Breast epithelium (tissue), 3 donors: ENCODE measurements at regions not wholly inside any gene's neighbourhood (a gene's known extent, or its start where the extent isn't known, plus 50 kb on each side); places are given as distances from the start of the nearest gene placed in this dataset.

Experiments
- CTCF ChIP-seq, 3 donors: fragments of 450-650 bp; IDR thresholded peaks; one replicate each; pipeline ENCODE4 v1.5.1; 2016 to 2017; ENCODE audit warnings: antibody characterized with exemption in 3 of 3, mild to moderate bottlenecking in 3 of 3, moderate library complexity in 3 of 3
- POLR2A ChIP-seq: fragments of 450-650 bp; IDR thresholded peaks from one replicate; pipeline ENCODE4 v1.6.1; 2016; ENCODE audit warnings: antibody characterized with exemption, mild to moderate bottlenecking, moderate library complexity
- POLR2AphosphoS5 ChIP-seq, 3 donors: sonication (generic); formaldehyde crosslinking; IDR thresholded peaks; one replicate each; pipeline ENCODE4 v1.6.1; 2017; ENCODE audit warnings: antibody characterized with exemption in 3 of 3

- TF ChIP-seq CTCF (IDR thresholded peaks at IDR 0.05) (no peak), POLR2A (no peak), POLR2AphosphoS5 (IDR thresholded peaks at IDR 0.05) (no peak)
Observed at GRCh38 chr14:89648924-89649323, 231.9 kb upstream of the FOXN3 start.
